ENCODE measurements at regions not wholly inside any gene's neighbourhood (a gene's known extent, or its start where the extent isn't known, plus 50 kb on each side); places are given as distances from the start of the nearest gene placed in this dataset.
"Not testable (repeated sequence)": the region's sequence is repeated elsewhere in the genome, so short reads cannot be mapped to it uniquely, and the experiment has no call there.

DNA sequence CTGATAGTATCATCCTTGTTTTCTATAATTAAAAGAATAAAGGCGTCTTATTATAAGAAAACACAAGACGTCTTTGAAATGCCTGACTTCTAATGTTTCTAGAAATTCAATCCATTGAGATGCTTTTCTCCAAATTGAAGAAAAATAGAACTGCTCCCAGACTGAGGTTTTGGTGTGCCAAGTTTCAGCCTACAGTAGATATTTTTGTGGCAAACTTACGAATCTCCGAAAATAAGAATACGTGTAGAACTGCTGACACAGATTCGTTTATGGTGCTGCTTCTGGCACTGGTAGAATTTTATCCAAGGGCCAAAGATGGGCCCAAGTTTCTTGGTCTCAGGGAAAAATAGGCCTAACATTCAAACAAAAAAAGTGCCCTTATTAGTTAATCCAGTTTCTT, 554.5 kb upstream of the NR5A2 start:
- no peak for DNase-seq

- DNase-seq = no peak
Observed at GRCh38 chr1:199474738-199475137, 552.8 kb upstream of the NR5A2 start.

DNA sequence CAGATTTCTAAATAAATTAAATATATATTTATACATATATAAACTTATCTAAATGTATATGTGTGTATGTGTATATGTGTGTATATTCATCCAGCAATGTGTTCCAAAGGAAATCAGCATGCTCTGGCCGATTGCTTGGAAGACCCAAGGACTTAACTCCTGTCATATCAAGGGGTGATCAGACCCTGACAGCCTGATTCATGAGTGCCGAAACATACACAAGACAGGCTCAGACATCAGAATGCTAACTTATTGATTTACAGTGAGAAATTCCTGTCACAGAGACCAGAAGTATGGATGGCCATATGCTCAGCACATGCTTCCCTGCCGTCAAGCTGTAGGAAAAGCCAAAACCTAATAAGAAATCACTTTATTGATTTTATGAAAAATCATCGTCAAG, 545.1 kb upstream of the NR5A2 start:
- DNase-seq = peak; percentile 14

DNA sequence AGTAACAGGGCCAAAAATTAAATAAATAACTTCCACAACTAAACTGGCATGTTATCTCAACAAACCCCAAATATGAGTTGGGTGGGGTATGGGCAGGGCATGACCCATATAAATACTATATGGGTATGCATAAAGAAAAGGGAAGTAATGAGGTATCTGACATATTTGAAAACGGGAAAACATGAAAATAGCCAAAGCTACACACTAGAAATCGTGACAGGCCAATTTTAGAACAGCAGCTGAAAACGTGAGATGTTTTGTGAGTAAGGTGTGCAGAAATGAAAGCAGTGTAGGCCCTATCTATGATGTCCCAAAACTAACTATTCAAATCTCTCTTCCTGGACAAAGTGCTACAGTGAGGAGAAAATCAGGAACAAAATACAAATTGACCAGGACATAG, 537.9 kb upstream of the NR5A2 start:
- no peak for DNase-seq

GRCh38 chr1:199490769-199491527, 536.6 kb upstream of the NR5A2 start:
- DNase-seq = no peak

- no peak for DNase-seq
Observed at GRCh38 chr1:199495432-199495831, 532.1 kb upstream of the NR5A2 start.

GRCh38 chr1:199498802-199499201, 528.7 kb upstream of the NR5A2 start:
- DNase-seq = not testable (repeated sequence)

- no peak for DNase-seq
Observed at GRCh38 chr1:199508072-199508471, 519.4 kb upstream of the NR5A2 start.

GRCh38 chr1:199508653-199509052, 518.9 kb upstream of the NR5A2 start:
- no peak for DNase-seq

- no peak for DNase-seq
Observed at GRCh38 chr1:199509456-199509855, 518.1 kb upstream of the NR5A2 start.

GRCh38 chr1:199510314-199510713, 517.2 kb upstream of the NR5A2 start:
- no peak for DNase-seq

- DNase-seq = peak; percentile 39
Observed at GRCh38 chr1:199512037-199512710, 515.3 kb upstream of the NR5A2 start.

DNA sequence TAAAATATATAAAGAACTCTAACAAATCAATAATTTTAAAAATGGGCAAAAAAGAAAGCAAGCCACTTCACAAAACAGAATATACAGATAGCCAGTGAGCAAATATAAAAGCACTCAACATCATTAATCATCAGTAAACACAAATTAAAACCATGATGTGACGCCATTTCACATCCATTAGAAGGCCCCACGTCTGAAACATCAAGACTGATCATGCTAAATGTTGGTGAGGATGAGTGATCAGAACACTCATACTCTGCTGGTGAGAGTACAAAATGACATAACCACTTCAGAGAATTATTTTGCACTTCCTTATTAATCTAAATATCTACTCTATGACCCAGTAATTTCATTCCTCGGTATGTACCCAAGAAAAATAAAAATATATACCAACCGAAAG, 512.2 kb upstream of the NR5A2 start:
- no peak for DNase-seq

DNA sequence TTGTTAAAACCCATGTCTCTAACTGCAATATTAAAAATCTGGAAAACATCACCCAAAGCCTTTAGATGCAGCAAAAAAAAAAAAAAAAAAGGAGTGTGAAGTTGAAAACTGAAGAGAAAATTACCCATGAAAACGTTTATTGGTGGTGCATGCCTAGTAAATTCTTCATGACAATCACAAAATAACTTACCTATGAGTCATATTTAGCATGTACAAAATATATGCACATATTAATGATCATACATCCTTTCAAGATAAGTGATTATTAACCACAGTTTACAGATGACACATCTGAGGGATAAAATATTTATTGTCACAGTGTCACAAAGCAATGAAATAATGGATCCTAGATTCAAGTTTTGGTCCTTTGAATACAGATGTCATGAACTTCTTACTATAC, 505.2 kb upstream of the NR5A2 start:
- DNase-seq = no peak

DNA sequence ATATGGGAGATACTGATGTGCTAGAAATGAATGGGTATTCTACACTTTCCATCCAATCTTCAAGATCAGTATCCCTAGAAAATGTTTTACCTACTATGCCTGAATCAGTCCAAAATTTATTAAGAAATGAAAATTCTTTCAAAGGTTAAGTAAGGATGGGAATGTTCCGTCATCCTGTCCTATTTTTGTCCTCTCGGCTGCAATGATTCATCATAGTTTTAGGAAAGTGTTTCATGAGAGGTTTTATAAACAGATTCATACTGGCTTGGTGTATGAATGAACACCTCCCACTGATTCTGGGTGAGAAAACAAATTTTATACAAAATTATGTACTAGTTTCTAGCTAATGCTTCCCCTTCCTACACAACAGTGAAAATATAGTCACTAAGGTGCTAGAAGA, 504.6 kb upstream of the NR5A2 start:
- no peak for DNase-seq

- DNase-seq = no peak
Observed at GRCh38 chr1:199529324-199529723, 498.2 kb upstream of the NR5A2 start.

- not testable (repeated sequence) for DNase-seq
Observed at GRCh38 chr1:199533361-199533760, 494.1 kb upstream of the NR5A2 start.

DNA sequence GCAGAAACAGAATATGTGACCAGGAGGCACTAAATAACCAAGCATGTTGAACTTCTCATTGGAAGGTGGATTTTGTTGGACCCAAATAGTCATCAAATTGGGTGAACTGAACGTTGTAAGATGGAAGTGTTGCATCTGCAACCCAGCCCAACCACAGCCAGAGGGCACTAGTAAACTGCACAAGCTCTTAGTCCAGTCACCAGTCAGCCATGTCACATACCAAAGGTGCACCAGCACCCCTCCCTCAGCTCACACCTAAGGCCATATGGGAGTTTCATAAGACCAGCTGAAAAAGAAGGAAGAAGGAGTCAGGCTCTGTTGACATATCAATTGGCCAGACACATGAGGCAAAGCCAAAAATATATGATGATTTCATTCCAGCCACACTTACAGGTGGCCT, 481.7 kb upstream of the NR5A2 start:
- no peak for DNase-seq

GRCh38 chr1:199546323-199546722, 481.2 kb upstream of the NR5A2 start:
- DNase-seq = no peak

GRCh38 chr1:199549421-199549820, 478.1 kb upstream of the NR5A2 start:
- no peak for DNase-seq

DNA sequence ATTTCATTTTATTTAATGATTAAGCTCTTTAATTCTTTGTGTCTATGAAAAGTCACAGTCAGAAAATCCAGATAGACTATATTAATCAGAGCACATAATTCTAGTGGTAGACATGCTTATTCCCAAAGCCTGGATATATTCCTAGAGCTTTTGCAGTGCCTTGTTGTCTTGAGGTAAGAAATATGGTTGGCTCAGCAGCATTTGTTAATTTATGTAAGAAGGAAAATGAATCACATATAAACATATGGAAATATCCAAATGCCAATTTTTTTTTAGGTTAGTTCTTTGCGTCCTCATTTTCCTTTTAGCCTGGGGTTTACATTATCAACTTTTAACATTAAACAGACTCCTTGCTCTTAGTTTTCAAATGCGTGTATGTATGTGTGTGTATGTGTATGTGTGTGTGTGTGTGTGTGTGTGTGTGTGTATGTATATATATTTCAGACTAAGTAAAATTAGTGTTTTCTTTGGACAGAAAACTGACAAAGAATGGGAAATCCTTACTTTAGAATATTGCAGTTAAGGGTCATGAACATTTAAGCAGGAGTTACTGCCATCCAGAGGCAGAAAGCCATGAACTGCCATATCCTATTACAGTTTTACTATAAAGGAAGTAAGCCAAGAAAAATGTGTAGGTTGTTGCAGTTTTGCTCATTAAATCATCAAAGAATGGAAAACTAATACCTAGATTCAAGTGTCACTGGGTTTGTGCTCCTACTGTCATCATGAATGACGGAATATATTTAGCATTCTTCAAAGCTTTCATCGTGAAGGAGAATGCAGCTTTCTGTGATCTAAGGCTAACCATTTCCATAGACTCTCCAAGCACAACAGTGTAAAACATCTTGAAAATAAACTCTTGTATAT, 477.1 kb upstream of the NR5A2 start:
- DNase-seq = peak; percentile 35

- peak; percentile 83 for DNase-seq
Observed at GRCh38 chr1:199551967-199552565, 475.4 kb upstream of the NR5A2 start.

GRCh38 chr1:199553104-199553503, 474.4 kb upstream of the NR5A2 start:
- no peak for DNase-seq

Measured in retina (tissue), 1 donor.